H1 (cell line): ENCODE measurements at regions not wholly inside any gene's neighbourhood (a gene's known extent, or its start where the extent isn't known, plus 50 kb on each side); places are given as distances from the start of the nearest gene placed in this dataset.

Experiments
- CTCF ChIA-PET: fragments of 300-600 bp; sonication (Branson Sonifier 250); formaldehyde crosslinking; loops from one replicate; lab custom pipeline; 2021; ENCODE audit not compliant: partially characterized antibody; lab: Charles Lee
- POLR2A ChIA-PET: fragments of 300-600 bp; sonication (Branson Sonifier 250); formaldehyde crosslinking; loops from one replicate; lab custom pipeline; 2021; ENCODE audit warnings: inconsistent platforms; ENCODE audit not compliant: partially characterized antibody; lab: Charles Lee
- DNase-seq, 2 experiments: peaks; one replicate each; pipeline versions ENCODE4 v3.0.0 to v3.0.0-alpha.2; 2010 to 2022; ENCODE audit warnings: low spot score in 2 of 2, low read depth in 1 of 2, mixed read lengths in 1 of 2
- FAIRE-seq: peaks from 2 replicates; lab custom pipeline; 2011; peaks lifted over from hg19 to GRCh38; lab: Jason Lieb, UNC
- H2AFZ ChIP-seq: 2 replicates; pipeline ENCODE4 v1.8.1; 2012; ENCODE audit warnings: low read length, inconsistent platforms
- H2AK5ac ChIP-seq: 2 replicates; pipeline ENCODE4 v1.6.1; 2013; ENCODE audit warnings: low read depth, low read length
- H2BK120ac ChIP-seq: replicated peaks from 2 replicates; pipeline ENCODE3; 2013; ENCODE audit warnings: low read depth, low read length, inconsistent platforms
- H2BK12ac ChIP-seq: 2 replicates; pipeline ENCODE4 v1.6.1; 2013; ENCODE audit warnings: low read depth, low read length
- H2BK15ac ChIP-seq: 2 replicates; pipeline ENCODE4 v1.6.1; 2013; ENCODE audit warnings: low read length
- H2BK20ac ChIP-seq: 2 replicates; pipeline ENCODE4 v1.6.1; 2013; ENCODE audit warnings: low read length
- H2BK5ac ChIP-seq: 2 replicates; pipeline ENCODE4 v1.6.1; 2013; ENCODE audit warnings: low read depth, low read length
- H3K14ac ChIP-seq: 2 replicates; pipeline ENCODE4 v1.6.1; 2013; ENCODE audit warnings: inconsistent platforms; ENCODE audit not compliant: insufficient read length
- H3K18ac ChIP-seq: 2 replicates; pipeline ENCODE4 v1.6.1; 2013; ENCODE audit warnings: low read length; ENCODE audit errors: extremely low read depth
- H3K23ac ChIP-seq: 2 replicates; pipeline ENCODE4 v1.6.1; 2013; ENCODE audit warnings: inconsistent platforms; ENCODE audit not compliant: insufficient read length
- H3K23me2 ChIP-seq: 2 replicates; pipeline ENCODE4 v1.6.1; 2013; ENCODE audit warnings: low read depth, low read length
- H3K27ac ChIP-seq: 2 replicates; pipeline ENCODE4 v1.6.1; 2011; ENCODE audit warnings: low read depth, low read length, inconsistent platforms
- H3K27me3 ChIP-seq, 4 experiments: replicated peaks in 1 of 4; 1 replicate in 1 of 4; 2 replicates in 3 of 4; pipeline versions ENCODE4 v1.6.1 to v1.8.1; 2011 to 2013; ENCODE audit warnings: low read length in 3 of 4, mild to moderate bottlenecking in 3 of 4, inconsistent platforms in 2 of 4, mixed read lengths in 2 of 4, moderate library complexity in 1 of 4; ENCODE audit not compliant: control insufficient read depth in 3 of 4, insufficient read depth in 3 of 4; ENCODE audit errors: extremely low read depth in 1 of 4
- H3K36me3 ChIP-seq, 4 experiments: 2 replicates each; pipeline versions ENCODE4 v1.6.1 to v1.8.1; 2011 to 2013; ENCODE audit warnings: mild to moderate bottlenecking in 4 of 4, low read length in 3 of 4, moderate library complexity in 2 of 4, control low read depth in 1 of 4, inconsistent platforms in 1 of 4; ENCODE audit not compliant: insufficient read depth in 4 of 4, control insufficient read depth in 2 of 4
- H3K4ac ChIP-seq: replicated peaks from 2 replicates; pipeline ENCODE3; 2013; ENCODE audit warnings: low read length, low read depth, mixed read lengths, inconsistent platforms; ENCODE audit not compliant: insufficient read length
- H3K4me1 ChIP-seq, 4 experiments: replicated peaks in 1 of 4; 1 replicate in 1 of 4; 2 replicates in 3 of 4; pipeline versions ENCODE4 v1.6.1 to v1.8.1; 2011 to 2013; ENCODE audit warnings: low read length in 3 of 4, inconsistent platforms in 2 of 4, mixed read lengths in 1 of 4; ENCODE audit not compliant: insufficient read depth in 4 of 4, control insufficient read depth in 3 of 4
- H3K4me2 ChIP-seq, 2 experiments: 2 replicates each; pipeline versions ENCODE4 v1.6.1 to v1.8.1; 2011 to 2013; ENCODE audit warnings: low read depth in 2 of 2, low read length in 2 of 2, control low read depth in 1 of 2, inconsistent platforms in 1 of 2, mild to moderate bottlenecking in 1 of 2; ENCODE audit not compliant: insufficient read depth in 1 of 2
- H3K4me3 ChIP-seq, 4 experiments: fragments of 200-600, 300-600 bp in 1 of 4; sonication (generic), shearing (Covaris generic), sonication (Bioruptor Twin) in 1 of 4; 2 replicates each; pipeline versions ENCODE4 v1.5.1 to v1.8.1; 2011 to 2016; ENCODE audit warnings: low read length in 4 of 4, low read depth in 3 of 4, control low read depth in 2 of 4, inconsistent platforms in 2 of 4, mild to moderate bottlenecking in 2 of 4, mixed read lengths in 1 of 4, moderate library complexity in 1 of 4; ENCODE audit not compliant: insufficient read depth in 2 of 4; ENCODE audit errors: extremely low read depth in 1 of 4
- H3K56ac ChIP-seq: replicated peaks from 2 replicates; pipeline ENCODE3; 2013; ENCODE audit warnings: low read depth, mild to moderate bottlenecking, mixed read lengths, low read length, inconsistent platforms; ENCODE audit not compliant: insufficient read length
- H3K79me1 ChIP-seq: 2 replicates; pipeline ENCODE4 v1.6.1; 2013; ENCODE audit warnings: low read depth, low read length, control low read depth
- H3K79me2 ChIP-seq, 2 experiments: 2 replicates each; pipeline versions ENCODE4 v1.6.1 to v1.8.1; 2012 to 2013; ENCODE audit warnings: low read length in 2 of 2, mild to moderate bottlenecking in 2 of 2, inconsistent platforms in 1 of 2; ENCODE audit not compliant: insufficient read depth in 2 of 2, control insufficient read depth in 1 of 2
- H3K9ac ChIP-seq, 4 experiments: replicated peaks in 1 of 4; 1 replicate in 1 of 4; 2 replicates in 3 of 4; pipeline versions ENCODE4 v1.6.1 to v1.8.1; 2011 to 2013; ENCODE audit warnings: low read depth in 3 of 4, low read length in 3 of 4, control low read depth in 2 of 4, mild to moderate bottlenecking in 2 of 4, moderate library complexity in 2 of 4, inconsistent platforms in 1 of 4; ENCODE audit errors: extremely low read depth in 1 of 4
- H3K9me3 ChIP-seq, 2 experiments: 2 replicates each; pipeline versions ENCODE4 v1.6.1 to v1.8.1; 2012 to 2013; ENCODE audit warnings: mild to moderate bottlenecking in 2 of 2, moderate library complexity in 2 of 2, control low read depth in 1 of 2, inconsistent platforms in 1 of 2, low read depth in 1 of 2, low read length in 1 of 2, mixed read lengths in 1 of 2; ENCODE audit not compliant: insufficient read depth in 2 of 2
- H4K20me1 ChIP-seq, 2 experiments: replicated peaks in 1 of 2; 2 replicates each; pipeline versions ENCODE3 to v1.8.1; 2011 to 2013; ENCODE audit warnings: inconsistent platforms in 2 of 2, low read length in 2 of 2, mild to moderate bottlenecking in 1 of 2; ENCODE audit not compliant: insufficient read depth in 2 of 2, control insufficient read depth in 1 of 2
- H4K5ac ChIP-seq: 2 replicates; pipeline ENCODE4 v1.6.1; 2013; ENCODE audit warnings: low read length, low read depth, mixed read lengths, inconsistent platforms; ENCODE audit not compliant: insufficient read length
- H4K8ac ChIP-seq: 2 replicates; pipeline ENCODE4 v1.8.0; 2013; ENCODE audit warnings: mild to moderate bottlenecking, moderate library complexity, low read length, inconsistent platforms; ENCODE audit not compliant: insufficient read depth; ENCODE audit errors: extremely low read depth
- H4K91ac ChIP-seq: replicated peaks from 2 replicates; pipeline ENCODE3; 2013; ENCODE audit warnings: low read length, mixed read lengths, inconsistent platforms; ENCODE audit not compliant: insufficient read length
- BACH1 ChIP-seq: IDR thresholded peaks from 2 replicates; pipeline ENCODE4 v1.6.1; 2012; ENCODE audit warnings: low read length, improper control_type of control experiment
- HDAC6 ChIP-seq: IDR thresholded peaks from one replicate; pipeline ENCODE4 v1.7.1; 2012; ENCODE audit warnings: low read depth, mild to moderate bottlenecking, inconsistent platforms, low read length, moderate library complexity
- KDM1A ChIP-seq: fragments of 200-600, 300-600 bp; sonication (generic); IDR thresholded peaks from 2 replicates; pipeline ENCODE4 v1.7.1; 2016; ENCODE audit warnings: mild to moderate bottlenecking, low read length, borderline replicate concordance
- NANOG ChIP-seq: IDR thresholded peaks from 2 replicates; pipeline ENCODE4 v1.6.1; 2011; ENCODE audit warnings: low read length, low read depth, mild to moderate bottlenecking, inconsistent platforms; ENCODE audit not compliant: insufficient read depth, poor library complexity, severe bottlenecking
- POLR2A ChIP-seq, 2 experiments: IDR thresholded peaks; 1 replicate in 1 of 2; 2 replicates in 1 of 2; pipeline ENCODE4 v1.6.1; 2011; ENCODE audit warnings: low read depth in 2 of 2, low read length in 2 of 2, mild to moderate bottlenecking in 2 of 2; ENCODE audit errors: control extremely low read depth in 1 of 2
- RXRA ChIP-seq: IDR thresholded peaks from 2 replicates; pipeline ENCODE4 v1.6.1; 2011; ENCODE audit warnings: low read depth, mild to moderate bottlenecking, low read length, moderate library complexity; ENCODE audit not compliant: insufficient read depth
- SAP30 ChIP-seq: fragments of 300-600 bp; sonication (generic); IDR thresholded peaks from 2 replicates; pipeline ENCODE4 v1.7.1; 2012; ENCODE audit warnings: low read length, moderate library complexity, mild to moderate bottlenecking, inconsistent platforms; ENCODE audit not compliant: insufficient read depth, insufficient replicate concordance
- SIN3A ChIP-seq, 2 experiments: IDR thresholded peaks in 1 of 2; conservative IDR thresholded peaks in 1 of 2; 2 replicates each; pipeline ENCODE4 v1.6.1; 2011 to 2012; ENCODE audit warnings: low read length in 2 of 2, improper control_type of control experiment in 1 of 2, low read depth in 1 of 2, mild to moderate bottlenecking in 1 of 2
- SIX5 ChIP-seq: IDR thresholded peaks from 2 replicates; pipeline ENCODE4 v1.6.1; 2011; ENCODE audit warnings: mild to moderate bottlenecking, low read depth, low read length
- SP1 ChIP-seq: IDR thresholded peaks from 2 replicates; pipeline ENCODE4 v1.6.1; 2011; ENCODE audit warnings: low read depth, low read length
- SP4 ChIP-seq: IDR thresholded peaks from 2 replicates; pipeline ENCODE4 v1.6.1; 2012; ENCODE audit warnings: low read length, inconsistent platforms
- TAF7 ChIP-seq: optimal IDR thresholded peaks from 2 replicates; pipeline ENCODE3; 2011; ENCODE audit warnings: low read depth, mild to moderate bottlenecking, inconsistent platforms, low read length, moderate library complexity, borderline replicate concordance
- TBP ChIP-seq: IDR thresholded peaks from 2 replicates; pipeline ENCODE4 v1.6.1; 2011; ENCODE audit warnings: low read depth, low read length, improper control_type of control experiment
- TEAD4 ChIP-seq: IDR thresholded peaks from 2 replicates; pipeline ENCODE4 v1.6.1; 2012; ENCODE audit warnings: low read depth, low read length, inconsistent platforms, mixed read lengths
- WGBS, 2 experiments: shearing (Covaris generic) in 1 of 2; methylation state at CpG; one replicate each; pipeline versions ENCODE4 v1.1.6 to v1.1.7; 2013 to 2015; ENCODE audit warnings: low lambda C conversion rate in 2 of 2, mixed read lengths in 2 of 2, inconsistent platforms in 1 of 2, low coverage in 1 of 2, missing lambda C conversion rate in 1 of 2; ENCODE audit not compliant: insufficient replicate concordance in 2 of 2, insufficient coverage in 1 of 2, insufficient read length in 1 of 2; ENCODE audit errors: extremely low coverage in 1 of 2, missing lambda C conversion rate in 1 of 2; 5-methylcytosine and 5-hydroxymethylcytosine counted together
- TF ChIP-seq, protein P1 (sequence below): IDR thresholded peaks from 2 replicates; pipeline ENCODE4 v1.6.1; 2011; ENCODE audit warnings: low read length, improper control_type of control experiment

- 98% methylated on average over 2 of the region's 2 CpGs; no CpG with 5 or more reads in 1 of the 2 experiments for whole genome bisulfite sequencing, 2 experiments
- POLR2A ChIA-PET, result no interaction called here
- H3K4me2 ChIP-seq, result no peak overlapping the region
- no peak overlapping the region for H2BK120ac ChIP-seq
- H2BK20ac ChIP-seq, result no peak overlapping the region
- H4K5ac ChIP-seq, result no peak overlapping the region
- no peaks in the 10 kb centered on the region for H3K23me2 ChIP-seq
- H2BK12ac ChIP-seq, result no peak overlapping the region
- no peaks in the 10 kb centered on the region for H3K9me3 ChIP-seq
- H2AK5ac ChIP-seq, result no peak overlapping the region
- H2AFZ ChIP-seq, result no peak overlapping the region
- no peak overlapping the region for H2BK5ac ChIP-seq
- TF ChIP-seq TAF7 (no peak), SP1 (no peak), SAP30 (no peak), POLR2A (IDR thresholded peaks at IDR 0.05; ENCODE audit: control extremely low read depth in 1 of 2, low read depth in 2 of 2, low read length in 2 of 2) (no peak), BACH1 (no peak), TEAD4 (no peak), TBP (no peak), RXRA (no peak), NANOG (no peak), SIX5 (no peak), SP4 (no peak), HDAC6 (no peak), SIN3A (conservative IDR thresholded peaks at IDR 0.05 in 1 of 2, IDR thresholded peaks at IDR 0.05 in 1 of 2; ENCODE audit: low read depth in 1 of 2, low read length in 2 of 2) (no peak), KDM1A (no peak)
- TF ChIP-seq, protein P1, sequence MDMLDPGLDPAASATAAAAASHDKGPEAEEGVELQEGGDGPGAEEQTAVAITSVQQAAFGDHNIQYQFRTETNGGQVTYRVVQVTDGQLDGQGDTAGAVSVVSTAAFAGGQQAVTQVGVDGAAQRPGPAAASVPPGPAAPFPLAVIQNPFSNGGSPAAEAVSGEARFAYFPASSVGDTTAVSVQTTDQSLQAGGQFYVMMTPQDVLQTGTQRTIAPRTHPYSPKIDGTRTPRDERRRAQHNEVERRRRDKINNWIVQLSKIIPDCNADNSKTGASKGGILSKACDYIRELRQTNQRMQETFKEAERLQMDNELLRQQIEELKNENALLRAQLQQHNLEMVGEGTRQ, result no peak
- no peak overlapping the region for H3K56ac ChIP-seq
- H3K79me2 ChIP-seq, result no peaks in the 10 kb centered on the region
- no peak overlapping the region for H3K23ac ChIP-seq
- no peak overlapping the region for H3K14ac ChIP-seq
- no peak overlapping the region for H3K27ac ChIP-seq
- no peaks in the 10 kb centered on the region for H3K36me3 ChIP-seq
- no peaks in the 10 kb centered on the region for H4K20me1 ChIP-seq
- no peak for FAIRE-seq
- no peak overlapping the region for H3K4me3 ChIP-seq
- H4K91ac ChIP-seq, result no peak overlapping the region
- H3K4me1 ChIP-seq, result peaks cover 0 to 4% (median 2%) of the 10 kb centered on the region in 4 experiments; a peak in 2 of 7 replicates
- H3K18ac ChIP-seq, result no peak overlapping the region
- no peaks in the 10 kb centered on the region for H3K27me3 ChIP-seq
- H3K4ac ChIP-seq, result no peak overlapping the region
- H4K8ac ChIP-seq, result no peak overlapping the region
- CTCF ChIA-PET, result interaction anchor here (0.6 to 1.9 kb wide), 5 partner anchors 11 to 392 kb away, joined by 3 to 10 read pairs (median 3); no protein-coding TSS in a partner anchor
- no peak for DNase-seq
- no peak overlapping the region for H3K9ac ChIP-seq
- H3K79me1 ChIP-seq, result no peaks in the 10 kb centered on the region
- no peak overlapping the region for H2BK15ac ChIP-seq
Measured at GRCh38 chr7:32175099-32175498, 104.9 kb upstream of the PDE1C start.
